Lung (tissue), 11 donors: ENCODE measurements at regions not wholly inside any gene's neighbourhood (a gene's known extent, or its start where the extent isn't known, plus 50 kb on each side); places are given as distances from the start of the nearest gene placed in this dataset.

Experiments
- ATAC-seq: fragments of 200-7000 bp; cut with Tn5 transposase; one replicate; pipeline ENCODE4 v1.9.1; 2020; ENCODE audit warnings: moderate number of reproducible peaks; ENCODE audit not compliant: insufficient read depth, low FRiP score
- DNase-seq, 3 donors: peaks; one replicate each; pipeline ENCODE4 v3.0.0-alpha.2; 2013 to 2017
- H3K27ac ChIP-seq, 2 donors: one replicate each; pipeline ENCODE4 v1.5.1; 2013; ENCODE audit warnings: mild to moderate bottlenecking in 2 of 2, moderate library complexity in 2 of 2, control low read depth in 1 of 2, inconsistent platforms in 1 of 2, low read depth in 1 of 2, low read length in 1 of 2
- H3K27me3 ChIP-seq, 3 donors: one replicate each; pipeline ENCODE4 v1.5.1; 2013; ENCODE audit warnings: low read length in 2 of 3; ENCODE audit not compliant: control insufficient read depth in 3 of 3, insufficient read depth in 3 of 3
- H3K36me3 ChIP-seq, 4 donors: one replicate each; pipeline ENCODE4 v1.5.1; 2013; ENCODE audit warnings: low read length in 4 of 4, mild to moderate bottlenecking in 1 of 4, moderate library complexity in 1 of 4; ENCODE audit not compliant: control insufficient read depth in 4 of 4, insufficient read depth in 4 of 4
- H3K4me1 ChIP-seq, 5 donors: one replicate each; pipeline ENCODE4 v1.5.1; 2013; ENCODE audit warnings: low read length in 5 of 5, mild to moderate bottlenecking in 2 of 5, moderate library complexity in 1 of 5; ENCODE audit not compliant: control insufficient read depth in 5 of 5, insufficient read depth in 5 of 5
- H3K4me3 ChIP-seq: one replicate; pipeline ENCODE4 v1.5.1; 2013; ENCODE audit warnings: mild to moderate bottlenecking, control low read depth, moderate library complexity
- H3K9ac ChIP-seq, 2 donors: one replicate each; pipeline ENCODE4 v1.5.1; 2013; ENCODE audit warnings: low read length in 2 of 2, control low read depth in 1 of 2; ENCODE audit not compliant: insufficient read depth in 1 of 2
- H3K9me3 ChIP-seq, 4 donors: one replicate each; pipeline ENCODE4 v1.5.1; 2013; ENCODE audit warnings: low read length in 3 of 4, mild to moderate bottlenecking in 1 of 4, moderate library complexity in 1 of 4; ENCODE audit not compliant: control insufficient read depth in 4 of 4, insufficient read depth in 3 of 4
- CTCF ChIP-seq: IDR thresholded peaks from 2 replicates; pipeline ENCODE4 v1.5.1; 2012; ENCODE audit warnings: mild to moderate bottlenecking; ENCODE audit errors: control extremely low read depth, extremely low read depth
- WGBS, 2 donors: extraction: QIAGEN DNeasy Blood & Tissue Kit; methylation state at CpG; one replicate each; pipeline ENCODE4 v1.1.7; 2013; 5-methylcytosine and 5-hydroxymethylcytosine counted together
- donor health status: control.
- donor health status: control.
- donor health status: Bipolar disorder and iron deficiency.
- donor health status: healthy.
- donor health status: DM: yes; HTN: yes; CAD: no.

- no peak for TF ChIP-seq CTCF
- 61 to 75% methylated on average over 6 of the region's 6 CpGs for WGBS, 2 donors
- Histone ChIP-seq H3K9me3 (no peaks in the 10 kb centered on the region), H3K27me3 (no peaks in the 10 kb centered on the region), H3K4me3 (no peak overlapping the region), H3K9ac (no peak overlapping the region), H3K4me1 (no peaks in the 10 kb centered on the region), H3K36me3 (no peaks in the 10 kb centered on the region), H3K27ac (no peak overlapping the region)
- DNase-seq (no peak), ATAC-seq (no peak)
These were observed 1083.8 kb upstream of the KLHL29 start for GRCh38 chr2:22301228-22301627.

- H3K4me1 ChIP-seq, result peaks cover 0 to 16% (median 0%) of the 10 kb centered on the region in 5 donors
- H3K27me3 ChIP-seq, result no peaks in the 10 kb centered on the region
- no peaks in the 10 kb centered on the region for H3K36me3 ChIP-seq
- no peak overlapping the region for H3K4me3 ChIP-seq
- H3K9ac ChIP-seq, result no peak overlapping the region
- H3K9me3 ChIP-seq, result peaks cover 0 to 7% (median 2%) of the 10 kb centered on the region in 4 donors
- ATAC-seq, result no peak
- WGBS, 2 donors, result 58% methylated on average over 4 of the region's 4 CpGs
- no peak overlapping the region for H3K27ac ChIP-seq
- TF ChIP-seq CTCF, result no peak
- no peak for DNase-seq
These were observed 1058.7 kb upstream of the KLHL29 start for GRCh38 chr2:22326250-22326649.

- H3K9ac ChIP-seq, result no peak overlapping the region
- peaks cover 0 to 16% (median 0%) of the 10 kb centered on the region in 5 donors for H3K4me1 ChIP-seq
- no peaks in the 10 kb centered on the region for H3K36me3 ChIP-seq
- ATAC-seq, result no peak
- 77 to 78% methylated on average over 10 of the region's 10 CpGs for WGBS, 2 donors
- no peak overlapping the region for H3K4me3 ChIP-seq
- TF ChIP-seq CTCF, result no peak
- DNase-seq, result peak; percentile 16 to 60 (median 48)
- H3K9me3 ChIP-seq, result peaks cover 0 to 7% (median 2%) of the 10 kb centered on the region in 4 donors
- no peaks in the 10 kb centered on the region for H3K27me3 ChIP-seq
- H3K27ac ChIP-seq, result no peak overlapping the region
These were observed 1055.5 kb upstream of the KLHL29 start for GRCh38 chr2:22329211-22330154.
